Tibial nerve (tissue), 4 donors: ENCODE measurements at regions not wholly inside any gene's neighbourhood (a gene's known extent, or its start where the extent isn't known, plus 50 kb on each side); places are given as distances from the start of the nearest gene placed in this dataset.
"Not testable (repeated sequence)": the region's sequence is repeated elsewhere in the genome, so short reads cannot be mapped to it uniquely, and the experiment has no call there.

Experiments
- DNase-seq, 2 donors: peaks; one replicate each; pipeline ENCODE4 v3.0.0-alpha.2; 2019; ENCODE audit warnings: low spot score in 2 of 2
- H3K27ac ChIP-seq, 4 donors: fragments of 200-600 bp; sonication (generic) in 3 of 4; one replicate each; pipeline ENCODE4 v1.5.1; 2017 to 2019; ENCODE audit warnings: mild to moderate bottlenecking in 1 of 4
- H3K27me3 ChIP-seq, 2 donors: fragments of 200-600 bp; sonication (generic) in 1 of 2; one replicate each; pipeline versions ENCODE4 v1.5.1 to v1.6.0; 2017 to 2019
- H3K36me3 ChIP-seq, 3 donors: fragments of 200-600 bp; sonication (generic); one replicate each; pipeline ENCODE4 v1.5.1; 2018 to 2019
- H3K4me1 ChIP-seq, 4 donors: fragments of 200-600 bp; sonication (generic) in 3 of 4; one replicate each; pipeline ENCODE4 v1.5.1; 2017 to 2019
- H3K4me3 ChIP-seq, 4 donors: fragments of 200-600 bp; sonication (generic) in 3 of 4; one replicate each; pipeline ENCODE4 v1.5.1; 2017 to 2019; ENCODE audit warnings: mild to moderate bottlenecking in 1 of 4, moderate library complexity in 1 of 4
- H3K9me3 ChIP-seq, 4 donors: fragments of 200-600 bp; sonication (generic) in 3 of 4; one replicate each; pipeline ENCODE4 v1.5.1; 2017 to 2019
- CTCF ChIP-seq, 5 experiments: fragments of 200-600 bp in 3 of 5; fragments of 450-650 bp in 2 of 5; sonication (generic) in 3 of 5; IDR thresholded peaks; one replicate each; pipeline ENCODE4 v1.5.1; 2016 to 2019; ENCODE audit warnings: antibody characterized with exemption in 5 of 5, mild to moderate bottlenecking in 3 of 5, moderate library complexity in 2 of 5
- EP300 ChIP-seq, 2 donors: sonication (generic); formaldehyde crosslinking; IDR thresholded peaks; one replicate each; pipeline ENCODE4 v1.6.1; 2017; ENCODE audit warnings: antibody characterized with exemption in 2 of 2, mild to moderate bottlenecking in 1 of 2
- POLR2A ChIP-seq, 2 donors: fragments of 450-650 bp; IDR thresholded peaks; one replicate each; pipeline ENCODE4 v1.6.1; 2017; ENCODE audit warnings: antibody characterized with exemption in 2 of 2, mild to moderate bottlenecking in 2 of 2, moderate library complexity in 2 of 2
- WGBS, 2 donors: methylation state at CpG; one replicate each; pipeline ENCODE4 v1.1.5; 2018; 5-methylcytosine and 5-hydroxymethylcytosine counted together

DNA sequence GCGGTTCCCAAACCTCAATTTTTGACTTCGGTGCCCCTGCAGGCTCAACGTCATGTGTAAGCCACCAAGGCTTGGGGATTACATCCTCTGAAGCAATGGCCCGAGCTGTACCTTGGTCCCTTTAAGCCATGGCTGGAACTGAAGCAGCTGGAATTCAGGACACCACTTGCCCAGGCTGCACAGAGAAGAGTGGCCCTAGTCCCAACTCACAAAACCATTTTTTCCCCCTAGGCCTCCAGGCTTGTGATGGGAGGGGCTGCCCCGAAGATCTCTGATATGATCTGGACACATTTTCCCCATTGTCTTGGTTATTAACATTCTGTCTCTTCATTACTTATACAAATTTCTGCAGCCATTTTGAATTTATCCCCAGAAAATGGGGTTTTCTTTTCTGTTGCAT is 233.3 kb upstream of the ADGRL4 start:
- 91 to 94% methylated on average over 5 of the region's 5 CpGs for WGBS, 2 donors
- no peaks in the 10 kb centered on the region for H3K4me1 ChIP-seq
- no peak for DNase-seq
- no peaks in the 10 kb centered on the region for H3K27me3 ChIP-seq
- H3K9me3 ChIP-seq, result no peaks in the 10 kb centered on the region
- no peak for TF ChIP-seq EP300 (IDR thresholded peaks at IDR 0.05)
- TF ChIP-seq POLR2A (IDR thresholded peaks at IDR 0.05), result no peak
- no peak for TF ChIP-seq CTCF (IDR thresholded peaks at IDR 0.05)
- no peaks in the 10 kb centered on the region for H3K36me3 ChIP-seq
- H3K27ac ChIP-seq, result no peak overlapping the region
- no peak overlapping the region for H3K4me3 ChIP-seq

- TF ChIP-seq CTCF (IDR thresholded peaks at IDR 0.05) (no peak), POLR2A (IDR thresholded peaks at IDR 0.05) (no peak), EP300 (IDR thresholded peaks at IDR 0.05) (no peak)
- Histone ChIP-seq H3K4me1 (no peaks in the 10 kb centered on the region), H3K4me3 (no peak overlapping the region), H3K36me3 (no peaks in the 10 kb centered on the region), H3K9me3 (no peaks in the 10 kb centered on the region), H3K27ac (no peak overlapping the region), H3K27me3 (no peaks in the 10 kb centered on the region)
- 22 to 25% methylated on average over 4 of the region's 4 CpGs for WGBS, 2 donors
- DNase-seq, result no peak
Measured at GRCh38 chr1:79235301-79236002, 228.9 kb upstream of the ADGRL4 start.

GRCh38 chr1:79232818-79233217 is 226.3 kb upstream of the ADGRL4 start:
- TF ChIP-seq EP300 (IDR thresholded peaks at IDR 0.05) (no peak), POLR2A (IDR thresholded peaks at IDR 0.05) (no peak), CTCF (IDR thresholded peaks at IDR 0.05) (no peak)
- H3K4me3 ChIP-seq, result no peak overlapping the region
- no peak for DNase-seq
- no peaks in the 10 kb centered on the region for H3K36me3 ChIP-seq
- H3K27me3 ChIP-seq, result no peaks in the 10 kb centered on the region
- H3K27ac ChIP-seq, result no peak overlapping the region
- H3K4me1 ChIP-seq, result no peaks in the 10 kb centered on the region
- H3K9me3 ChIP-seq, result no peaks in the 10 kb centered on the region

GRCh38 chr1:79230751-79231150 is 224.2 kb upstream of the ADGRL4 start:
- DNase-seq, H3K4me3 ChIP-seq, H3K27ac ChIP-seq, H3K4me1 ChIP-seq, H3K9me3 ChIP-seq, H3K36me3 ChIP-seq, H3K27me3 ChIP-seq: not testable (repeated sequence)
- WGBS, 2 donors, result 78 to 86% methylated on average over 4 of the region's 4 CpGs

- TF ChIP-seq CTCF (IDR thresholded peaks at IDR 0.05) (no peak), POLR2A (IDR thresholded peaks at IDR 0.05) (no peak), EP300 (IDR thresholded peaks at IDR 0.05) (no peak)
- H3K27ac ChIP-seq, result no peak overlapping the region
- no peaks in the 10 kb centered on the region for H3K4me1 ChIP-seq
- H3K36me3 ChIP-seq, result no peaks in the 10 kb centered on the region
- H3K27me3 ChIP-seq, result no peaks in the 10 kb centered on the region
- H3K9me3 ChIP-seq, result no peaks in the 10 kb centered on the region
- no peak for DNase-seq
- H3K4me3 ChIP-seq, result no peak overlapping the region
- WGBS, 2 donors, result 80 to 88% methylated on average over 2 of the region's 2 CpGs
Measured at GRCh38 chr1:79226963-79227362, 220.4 kb upstream of the ADGRL4 start.

- no peaks in the 10 kb centered on the region for H3K27me3 ChIP-seq
- no peak overlapping the region for H3K4me3 ChIP-seq
- TF ChIP-seq POLR2A (IDR thresholded peaks at IDR 0.05), result no peak
- TF ChIP-seq EP300 (IDR thresholded peaks at IDR 0.05), result no peak
- TF ChIP-seq CTCF (IDR thresholded peaks at IDR 0.05), result no peak
- H3K4me1 ChIP-seq, result no peaks in the 10 kb centered on the region
- no peaks in the 10 kb centered on the region for H3K36me3 ChIP-seq
- H3K9me3 ChIP-seq, result peaks cover 0 to 10% (median 2%) of the 10 kb centered on the region in 4 donors
- 91 to 95% methylated on average over 3 of the region's 3 CpGs for WGBS, 2 donors
- no peak overlapping the region for H3K27ac ChIP-seq
- no peak for DNase-seq
Measured at GRCh38 chr1:79224537-79224936, 218.0 kb upstream of the ADGRL4 start.
